B cell (primary cell): ENCODE measurements at regions not wholly inside any gene's neighbourhood (a gene's known extent, or its start where the extent isn't known, plus 50 kb on each side); places are given as distances from the start of the nearest gene placed in this dataset.

Experiments used
- ATAC-seq: fragments of 200-7000 bp; cut with Tn5 transposase; one replicate; pipeline ENCODE4 v1.10.0; 2021; ENCODE audit warnings: low read depth, mild to moderate bottlenecking, moderate number of reproducible peaks, moderate library complexity
- CTCF ChIA-PET: fragments of 350-600 bp; sonication (Branson Sonifier 250); formaldehyde crosslinking; loops from one replicate; lab custom pipeline; 2021; ENCODE audit warnings: antibody characterized with exemption, inconsistent platforms; lab: Charles Lee
- POLR2A ChIA-PET: fragments of 350-600 bp; sonication (Branson Sonifier 250); formaldehyde crosslinking; loops from one replicate; lab custom pipeline; 2021; ENCODE audit warnings: antibody characterized with exemption; lab: Charles Lee
- DNase-seq: peaks from one replicate; pipeline ENCODE4 v3.0.0; 2013
- H2AFZ ChIP-seq: 2 replicates; pipeline ENCODE4 v1.6.1; 2012; ENCODE audit warnings: mild to moderate bottlenecking, low read depth, low read length; ENCODE audit not compliant: insufficient read depth, poor library complexity, severe bottlenecking
- H3K27ac ChIP-seq, 2 donors: 1 replicate in 1 of 2; 2 replicates in 1 of 2; pipeline ENCODE4 v1.5.1; 2012 to 2013; ENCODE audit warnings: low read length in 2 of 2, mild to moderate bottlenecking in 2 of 2, moderate library complexity in 1 of 2
- H3K27me3 ChIP-seq, 4 experiments: fragments of 200-600 bp in 1 of 4; sonication (generic) in 1 of 4; replicated peaks in 1 of 4; 1 replicate in 2 of 4; 2 replicates in 2 of 4; pipeline versions ENCODE4 v1.6.1 to v1.7.0; 2013 to 2016; ENCODE audit warnings: low read length in 3 of 4, mild to moderate bottlenecking in 2 of 4, mixed read lengths in 1 of 4, moderate library complexity in 1 of 4; ENCODE audit not compliant: insufficient read depth in 4 of 4, control insufficient read depth in 3 of 4; ENCODE audit errors: control extremely low read depth in 1 of 4
- H3K36me3 ChIP-seq, 2 experiments: replicated peaks in 1 of 2; 1 replicate in 1 of 2; 2 replicates in 1 of 2; pipeline versions ENCODE4 v1.6.1 to v1.7.1; 2013; ENCODE audit warnings: low read length in 1 of 2; ENCODE audit not compliant: insufficient read depth in 2 of 2, control insufficient read depth in 1 of 2; ENCODE audit errors: control extremely low read depth in 1 of 2, extremely low read depth in 1 of 2
- H3K4me1 ChIP-seq, 2 donors: fragments of 200-600 bp in 1 of 2; sonication (generic) in 1 of 2; 1 replicate in 1 of 2; 2 replicates in 1 of 2; pipeline versions ENCODE4 v1.5.1 to v1.6.1; 2013 to 2017; ENCODE audit warnings: low read length in 2 of 2; ENCODE audit not compliant: control insufficient read depth in 2 of 2, insufficient read depth in 2 of 2
- H3K4me2 ChIP-seq: replicated peaks from 2 replicates; pipeline ENCODE3; 2012; ENCODE audit warnings: mild to moderate bottlenecking, low read depth, low read length; ENCODE audit not compliant: poor library complexity, severe bottlenecking
- H3K4me3 ChIP-seq, 5 experiments: fragments of 200-600 bp in 1 of 5; sonication (generic) in 1 of 5; 1 replicate in 3 of 5; 2 replicates in 2 of 5; pipeline versions ENCODE4 v1.5.1 to v1.7.0; 2011 to 2016; ENCODE audit warnings: low read length in 4 of 5, mild to moderate bottlenecking in 4 of 5, low read depth in 2 of 5, control low read depth in 1 of 5, moderate library complexity in 1 of 5; ENCODE audit not compliant: insufficient read depth in 1 of 5; ENCODE audit errors: control extremely low read depth in 1 of 5, extremely low read depth in 1 of 5
- H3K79me2 ChIP-seq: fragments of 200-600 bp; sonication (generic); one replicate; pipeline ENCODE4 v1.6.0; 2016; ENCODE audit warnings: low read length; ENCODE audit not compliant: control insufficient read depth, insufficient read depth
- H3K9ac ChIP-seq: fragments of 200-600 bp; sonication (generic); 2 replicates; pipeline ENCODE4 v1.6.1; 2017; ENCODE audit warnings: mild to moderate bottlenecking, low read length, moderate library complexity
- H3K9me3 ChIP-seq, 3 donors: one replicate each; pipeline versions ENCODE4 v1.6.1 to v1.7.1; 2013; ENCODE audit warnings: low read length in 2 of 3; ENCODE audit not compliant: control insufficient read depth in 2 of 3, insufficient read depth in 1 of 3; ENCODE audit errors: control extremely low read depth in 1 of 3
- H4K20me1 ChIP-seq: 2 replicates; pipeline ENCODE4 v1.6.0; 2012; ENCODE audit warnings: mild to moderate bottlenecking, low read length; ENCODE audit not compliant: insufficient read depth, control insufficient read depth, poor library complexity, severe bottlenecking
- H3K27ac Mint-ChIP-seq: one replicate; pipeline ENCODE4 v1.8.0; 2021; ENCODE audit warnings: mixed read lengths
- H3K27me3 Mint-ChIP-seq: one replicate; pipeline ENCODE4 v1.8.0; 2021; ENCODE audit warnings: mixed read lengths
- H3K4me1 Mint-ChIP-seq: one replicate; pipeline ENCODE4 v1.8.0; 2021; ENCODE audit warnings: mixed read lengths
- H3K4me3 Mint-ChIP-seq: one replicate; pipeline ENCODE4 v1.8.0; 2021; ENCODE audit warnings: mixed read lengths
- H3K9me3 Mint-ChIP-seq: one replicate; pipeline ENCODE4 v1.8.0; 2022; ENCODE audit warnings: mixed read lengths; ENCODE audit not compliant: insufficient read depth
- EZH2 ChIP-seq: IDR thresholded peaks from 2 replicates; pipeline ENCODE4 v1.6.1; 2012; ENCODE audit warnings: borderline replicate concordance, low read depth, mild to moderate bottlenecking, moderate library complexity, low read length; ENCODE audit not compliant: insufficient read depth, poor library complexity, severe bottlenecking
- WGBS: methylation state at CpG from one replicate; pipeline ENCODE4 v1.1.5; 2013; ENCODE audit warnings: missing lambda C conversion rate; ENCODE audit not compliant: insufficient coverage; 5-methylcytosine and 5-hydroxymethylcytosine counted together
- intact Hi-C: fragments of 100-400 bp; cut with micrococcal nuclease; formaldehyde crosslinking; loops from one replicate; pipeline ENCODE4 v1.10.0; 2022
- TF ChIP-seq, protein P1 (sequence below): fragments of 200-600 bp; IDR thresholded peaks from one replicate; pipeline ENCODE4 v1.8.0; 2022; ENCODE audit warnings: antibody characterized with exemption, mild to moderate bottlenecking

DNA sequence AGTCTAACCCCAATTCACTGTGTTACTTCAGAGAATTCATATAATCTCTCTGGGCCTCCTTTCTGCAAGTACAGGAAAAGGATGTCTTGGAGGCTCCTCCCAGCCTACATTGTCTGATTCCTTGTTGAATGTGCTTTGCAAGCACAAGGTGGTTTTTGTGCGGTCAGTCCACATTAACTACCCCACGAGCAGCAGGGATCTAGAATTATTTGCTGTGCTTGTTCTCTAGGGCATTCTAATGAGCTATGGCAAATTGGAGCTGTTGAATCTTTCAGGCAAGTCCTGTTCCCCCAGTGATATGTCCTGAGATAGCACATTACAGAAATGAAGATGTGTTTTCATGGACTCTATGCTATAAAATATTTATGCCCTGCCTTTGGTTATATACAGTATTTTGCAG, 349.4 kb downstream of the SLC4A3 start:
- no peaks in the 10 kb centered on the region for H3K27me3 Mint-ChIP-seq
- H3K4me1 ChIP-seq = no peaks in the 10 kb centered on the region
- ChIA-PET POLR2A (no interaction called here), CTCF (no interaction called here)
- DNase-seq = no peak
- H3K4me1 Mint-ChIP-seq = no peaks in the 10 kb centered on the region
- H3K9me3 Mint-ChIP-seq = no peaks in the 10 kb centered on the region
- H4K20me1 ChIP-seq = no peaks in the 10 kb centered on the region
- WGBS = 90% methylated on average over 2 of the region's 2 CpGs
- H3K4me3 ChIP-seq = no peak overlapping the region
- no peak overlapping the region for H2AFZ ChIP-seq
- no peaks in the 10 kb centered on the region for H3K79me2 ChIP-seq
- no peak for ATAC-seq
- intact Hi-C loops = no loop called here
- no peaks in the 10 kb centered on the region for H3K36me3 ChIP-seq
- H3K27ac Mint-ChIP-seq = no peak overlapping the region
- TF ChIP-seq EZH2 = no peak
- TF ChIP-seq, protein P1, sequence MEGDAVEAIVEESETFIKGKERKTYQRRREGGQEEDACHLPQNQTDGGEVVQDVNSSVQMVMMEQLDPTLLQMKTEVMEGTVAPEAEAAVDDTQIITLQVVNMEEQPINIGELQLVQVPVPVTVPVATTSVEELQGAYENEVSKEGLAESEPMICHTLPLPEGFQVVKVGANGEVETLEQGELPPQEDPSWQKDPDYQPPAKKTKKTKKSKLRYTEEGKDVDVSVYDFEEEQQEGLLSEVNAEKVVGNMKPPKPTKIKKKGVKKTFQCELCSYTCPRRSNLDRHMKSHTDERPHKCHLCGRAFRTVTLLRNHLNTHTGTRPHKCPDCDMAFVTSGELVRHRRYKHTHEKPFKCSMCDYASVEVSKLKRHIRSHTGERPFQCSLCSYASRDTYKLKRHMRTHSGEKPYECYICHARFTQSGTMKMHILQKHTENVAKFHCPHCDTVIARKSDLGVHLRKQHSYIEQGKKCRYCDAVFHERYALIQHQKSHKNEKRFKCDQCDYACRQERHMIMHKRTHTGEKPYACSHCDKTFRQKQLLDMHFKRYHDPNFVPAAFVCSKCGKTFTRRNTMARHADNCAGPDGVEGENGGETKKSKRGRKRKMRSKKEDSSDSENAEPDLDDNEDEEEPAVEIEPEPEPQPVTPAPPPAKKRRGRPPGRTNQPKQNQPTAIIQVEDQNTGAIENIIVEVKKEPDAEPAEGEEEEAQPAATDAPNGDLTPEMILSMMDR = no peak
- H3K9ac ChIP-seq = no peak overlapping the region
- no peak overlapping the region for H3K4me2 ChIP-seq
- no peaks in the 10 kb centered on the region for H3K27me3 ChIP-seq
- H3K9me3 ChIP-seq = no peaks in the 10 kb centered on the region
- H3K4me3 Mint-ChIP-seq = no peak overlapping the region
- no peak overlapping the region for H3K27ac ChIP-seq

DNA sequence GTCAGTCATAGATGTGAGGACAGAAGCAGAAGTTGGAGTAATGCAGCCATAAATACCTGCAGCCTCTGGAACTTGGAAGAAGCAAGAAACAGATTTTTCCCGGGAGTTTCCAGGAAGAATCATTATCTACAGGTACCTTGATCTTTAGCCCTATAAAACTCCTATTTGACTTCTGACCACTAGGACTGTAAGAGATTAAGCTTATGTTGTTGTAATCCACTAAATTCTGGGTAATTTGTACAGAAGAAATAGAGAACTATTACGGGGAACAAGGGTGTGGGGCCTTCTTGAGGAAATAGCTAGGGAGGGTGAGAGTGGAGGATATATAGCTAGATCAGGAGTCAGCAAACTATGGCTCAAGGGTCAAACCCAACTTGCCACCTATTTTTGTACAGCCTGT, 353.2 kb downstream of the SLC4A3 start:
- DNase-seq (no peak), ATAC-seq (no peak)
- H3K27me3 ChIP-seq = no peaks in the 10 kb centered on the region
- TF ChIP-seq, protein P1 = no peak
- no peak for TF ChIP-seq EZH2
- no peak overlapping the region for H2AFZ ChIP-seq
- H3K79me2 ChIP-seq = no peaks in the 10 kb centered on the region
- H3K9me3 Mint-ChIP-seq = no peaks in the 10 kb centered on the region
- H3K27ac Mint-ChIP-seq = no peak overlapping the region
- no peaks in the 10 kb centered on the region for H3K27me3 Mint-ChIP-seq
- ChIA-PET CTCF (no interaction called here), POLR2A (no interaction called here)
- H3K27ac ChIP-seq = no peak overlapping the region
- no peaks in the 10 kb centered on the region for H3K4me1 ChIP-seq
- H3K4me1 Mint-ChIP-seq = no peaks in the 10 kb centered on the region
- no peaks in the 10 kb centered on the region for H3K9me3 ChIP-seq
- H3K4me2 ChIP-seq = no peak overlapping the region
- no peaks in the 10 kb centered on the region for H4K20me1 ChIP-seq
- H3K36me3 ChIP-seq = no peaks in the 10 kb centered on the region
- H3K4me3 ChIP-seq = no peak overlapping the region
- H3K9ac ChIP-seq = no peak overlapping the region
- intact Hi-C loops = no loop called here
- no peak overlapping the region for H3K4me3 Mint-ChIP-seq
- 75% methylated on average over 1 of the region's 2 CpGs for WGBS
